SK-N-SH (cell line): ENCODE measurements at regions not wholly inside any gene's neighbourhood (a gene's known extent, or its start where the extent isn't known, plus 50 kb on each side); places are given as distances from the start of the nearest gene placed in this dataset.

Source experiments
- CHD2 ChIP-seq: fragments of 150-350 bp; IDR thresholded peaks from 2 replicates; pipeline ENCODE4 v1.6.1; 2018; ENCODE audit warnings: low read length; ENCODE audit not compliant: partially characterized antibody
- EP300 ChIP-seq, 2 experiments: IDR thresholded peaks; 2 replicates each; pipeline versions ENCODE4 v1.4.0 to v1.6.1; 2012; ENCODE audit warnings: borderline replicate concordance in 1 of 2, low read depth in 1 of 2, low read length in 1 of 2
- EZH2phosphoT487 ChIP-seq: fragments of 200-600 bp; sonication (generic); IDR thresholded peaks from 2 replicates; pipeline ENCODE4 v1.6.1; 2017; ENCODE audit warnings: low read depth, mixed run types, mild to moderate bottlenecking, antibody characterized with exemption, moderate library complexity, borderline replicate concordance
- FOXM1 ChIP-seq: IDR thresholded peaks from 2 replicates; pipeline ENCODE4 v1.4.0; 2012; ENCODE audit warnings: low read depth, mild to moderate bottlenecking
- GABPA ChIP-seq: IDR thresholded peaks from 2 replicates; pipeline ENCODE4 v1.4.0; 2012; ENCODE audit warnings: low read depth, mild to moderate bottlenecking
- MXI1 ChIP-seq: IDR thresholded peaks from 2 replicates; pipeline ENCODE4 v1.6.1; 2012; ENCODE audit warnings: mild to moderate bottlenecking, low read depth, low read length, improper control_type of control experiment
- POLR2AphosphoS5 ChIP-seq: IDR thresholded peaks from 2 replicates; pipeline ENCODE4 v1.6.1; 2012; ENCODE audit warnings: low read depth, low read length
- RFX5 ChIP-seq: IDR thresholded peaks from 2 replicates; pipeline ENCODE4 v1.6.1; 2012; ENCODE audit warnings: mild to moderate bottlenecking, improper control_type of control experiment, low read length
- SMC3 ChIP-seq: IDR thresholded peaks from 2 replicates; pipeline ENCODE4 v1.6.1; 2012; ENCODE audit warnings: low read depth, low read length, improper control_type of control experiment
- TAF1 ChIP-seq: IDR thresholded peaks from 2 replicates; pipeline ENCODE4 v1.6.1; 2012; ENCODE audit warnings: low read depth, mild to moderate bottlenecking, low read length, moderate library complexity, borderline replicate concordance
- TF ChIP-seq, protein P1 (sequence below): IDR thresholded peaks from 2 replicates; pipeline ENCODE4 v1.6.1; 2012; ENCODE audit warnings: mild to moderate bottlenecking, low read depth, low read length, moderate library complexity
- TF ChIP-seq, protein P2 (sequence below): fragments of 150-350 bp; IDR thresholded peaks from 2 replicates; pipeline ENCODE4 v1.6.1; 2017; ENCODE audit warnings: antibody characterized with exemption, low read length, low read depth, borderline replicate concordance
- TF ChIP-seq, protein P3 (sequence below): fragments of 200-600 bp; sonication (generic); IDR thresholded peaks from 2 replicates; pipeline ENCODE4 v1.6.1; 2017; ENCODE audit warnings: antibody characterized with exemption, mild to moderate bottlenecking, moderate library complexity
- TF ChIP-seq, protein P4 (sequence below): fragments of 150-350 bp; IDR thresholded peaks from 2 replicates; pipeline ENCODE4 v1.6.1; 2016; ENCODE audit warnings: mild to moderate bottlenecking, low read depth, low read length

DNA sequence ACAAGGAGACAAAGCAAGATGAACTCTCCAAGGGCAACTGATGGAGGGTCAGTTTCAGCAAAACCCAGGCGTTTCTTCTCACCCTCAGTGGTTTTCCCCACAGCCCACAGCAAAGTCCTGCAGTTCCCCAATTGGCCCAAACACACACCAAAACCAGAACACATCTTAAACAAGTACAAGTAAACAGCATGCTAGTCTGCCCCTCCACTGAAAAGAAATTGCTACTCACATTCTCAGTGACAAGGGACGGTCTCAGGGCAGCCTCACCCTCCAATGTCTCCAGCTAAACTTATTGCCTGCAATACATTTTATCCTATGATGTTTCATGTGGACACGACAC is 300.6 kb upstream of the IRX3 start:
- no peak for TF ChIP-seq FOXM1
- TF ChIP-seq, protein P1, sequence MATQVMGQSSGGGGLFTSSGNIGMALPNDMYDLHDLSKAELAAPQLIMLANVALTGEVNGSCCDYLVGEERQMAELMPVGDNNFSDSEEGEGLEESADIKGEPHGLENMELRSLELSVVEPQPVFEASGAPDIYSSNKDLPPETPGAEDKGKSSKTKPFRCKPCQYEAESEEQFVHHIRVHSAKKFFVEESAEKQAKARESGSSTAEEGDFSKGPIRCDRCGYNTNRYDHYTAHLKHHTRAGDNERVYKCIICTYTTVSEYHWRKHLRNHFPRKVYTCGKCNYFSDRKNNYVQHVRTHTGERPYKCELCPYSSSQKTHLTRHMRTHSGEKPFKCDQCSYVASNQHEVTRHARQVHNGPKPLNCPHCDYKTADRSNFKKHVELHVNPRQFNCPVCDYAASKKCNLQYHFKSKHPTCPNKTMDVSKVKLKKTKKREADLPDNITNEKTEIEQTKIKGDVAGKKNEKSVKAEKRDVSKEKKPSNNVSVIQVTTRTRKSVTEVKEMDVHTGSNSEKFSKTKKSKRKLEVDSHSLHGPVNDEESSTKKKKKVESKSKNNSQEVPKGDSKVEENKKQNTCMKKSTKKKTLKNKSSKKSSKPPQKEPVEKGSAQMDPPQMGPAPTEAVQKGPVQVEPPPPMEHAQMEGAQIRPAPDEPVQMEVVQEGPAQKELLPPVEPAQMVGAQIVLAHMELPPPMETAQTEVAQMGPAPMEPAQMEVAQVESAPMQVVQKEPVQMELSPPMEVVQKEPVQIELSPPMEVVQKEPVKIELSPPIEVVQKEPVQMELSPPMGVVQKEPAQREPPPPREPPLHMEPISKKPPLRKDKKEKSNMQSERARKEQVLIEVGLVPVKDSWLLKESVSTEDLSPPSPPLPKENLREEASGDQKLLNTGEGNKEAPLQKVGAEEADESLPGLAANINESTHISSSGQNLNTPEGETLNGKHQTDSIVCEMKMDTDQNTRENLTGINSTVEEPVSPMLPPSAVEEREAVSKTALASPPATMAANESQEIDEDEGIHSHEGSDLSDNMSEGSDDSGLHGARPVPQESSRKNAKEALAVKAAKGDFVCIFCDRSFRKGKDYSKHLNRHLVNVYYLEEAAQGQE, result no peak
- TF ChIP-seq EZH2phosphoT487, result no peak
- no peak for TF ChIP-seq RFX5
- no peak for TF ChIP-seq MXI1
- no peak for TF ChIP-seq EP300 (IDR thresholded peaks at IDR 0.05; ENCODE audit: borderline replicate concordance in 1 of 2, low read depth in 1 of 2, low read length in 1 of 2)
- TF ChIP-seq, protein P2, sequence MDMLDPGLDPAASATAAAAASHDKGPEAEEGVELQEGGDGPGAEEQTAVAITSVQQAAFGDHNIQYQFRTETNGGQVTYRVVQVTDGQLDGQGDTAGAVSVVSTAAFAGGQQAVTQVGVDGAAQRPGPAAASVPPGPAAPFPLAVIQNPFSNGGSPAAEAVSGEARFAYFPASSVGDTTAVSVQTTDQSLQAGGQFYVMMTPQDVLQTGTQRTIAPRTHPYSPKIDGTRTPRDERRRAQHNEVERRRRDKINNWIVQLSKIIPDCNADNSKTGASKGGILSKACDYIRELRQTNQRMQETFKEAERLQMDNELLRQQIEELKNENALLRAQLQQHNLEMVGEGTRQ, result no peak
- TF ChIP-seq, protein P3, sequence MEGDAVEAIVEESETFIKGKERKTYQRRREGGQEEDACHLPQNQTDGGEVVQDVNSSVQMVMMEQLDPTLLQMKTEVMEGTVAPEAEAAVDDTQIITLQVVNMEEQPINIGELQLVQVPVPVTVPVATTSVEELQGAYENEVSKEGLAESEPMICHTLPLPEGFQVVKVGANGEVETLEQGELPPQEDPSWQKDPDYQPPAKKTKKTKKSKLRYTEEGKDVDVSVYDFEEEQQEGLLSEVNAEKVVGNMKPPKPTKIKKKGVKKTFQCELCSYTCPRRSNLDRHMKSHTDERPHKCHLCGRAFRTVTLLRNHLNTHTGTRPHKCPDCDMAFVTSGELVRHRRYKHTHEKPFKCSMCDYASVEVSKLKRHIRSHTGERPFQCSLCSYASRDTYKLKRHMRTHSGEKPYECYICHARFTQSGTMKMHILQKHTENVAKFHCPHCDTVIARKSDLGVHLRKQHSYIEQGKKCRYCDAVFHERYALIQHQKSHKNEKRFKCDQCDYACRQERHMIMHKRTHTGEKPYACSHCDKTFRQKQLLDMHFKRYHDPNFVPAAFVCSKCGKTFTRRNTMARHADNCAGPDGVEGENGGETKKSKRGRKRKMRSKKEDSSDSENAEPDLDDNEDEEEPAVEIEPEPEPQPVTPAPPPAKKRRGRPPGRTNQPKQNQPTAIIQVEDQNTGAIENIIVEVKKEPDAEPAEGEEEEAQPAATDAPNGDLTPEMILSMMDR, result no peak
- TF ChIP-seq, protein P4, sequence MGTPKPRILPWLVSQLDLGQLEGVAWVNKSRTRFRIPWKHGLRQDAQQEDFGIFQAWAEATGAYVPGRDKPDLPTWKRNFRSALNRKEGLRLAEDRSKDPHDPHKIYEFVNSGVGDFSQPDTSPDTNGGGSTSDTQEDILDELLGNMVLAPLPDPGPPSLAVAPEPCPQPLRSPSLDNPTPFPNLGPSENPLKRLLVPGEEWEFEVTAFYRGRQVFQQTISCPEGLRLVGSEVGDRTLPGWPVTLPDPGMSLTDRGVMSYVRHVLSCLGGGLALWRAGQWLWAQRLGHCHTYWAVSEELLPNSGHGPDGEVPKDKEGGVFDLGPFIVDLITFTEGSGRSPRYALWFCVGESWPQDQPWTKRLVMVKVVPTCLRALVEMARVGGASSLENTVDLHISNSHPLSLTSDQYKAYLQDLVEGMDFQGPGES, result no peak
- no peak for TF ChIP-seq POLR2AphosphoS5
- TF ChIP-seq TAF1, result no peak
- no peak for TF ChIP-seq SMC3
- TF ChIP-seq CHD2, result no peak
- no peak for TF ChIP-seq GABPA
